ENCODE measurements at regions not wholly inside any gene's neighbourhood (a gene's known extent, or its start where the extent isn't known, plus 50 kb on each side); places are given as distances from the start of the nearest gene placed in this dataset.

GRCh38 chr21:35619184-35619583 lies 441.1 kb downstream of the SETD4 start (continued):
- TF ChIP-seq, protein P1, sequence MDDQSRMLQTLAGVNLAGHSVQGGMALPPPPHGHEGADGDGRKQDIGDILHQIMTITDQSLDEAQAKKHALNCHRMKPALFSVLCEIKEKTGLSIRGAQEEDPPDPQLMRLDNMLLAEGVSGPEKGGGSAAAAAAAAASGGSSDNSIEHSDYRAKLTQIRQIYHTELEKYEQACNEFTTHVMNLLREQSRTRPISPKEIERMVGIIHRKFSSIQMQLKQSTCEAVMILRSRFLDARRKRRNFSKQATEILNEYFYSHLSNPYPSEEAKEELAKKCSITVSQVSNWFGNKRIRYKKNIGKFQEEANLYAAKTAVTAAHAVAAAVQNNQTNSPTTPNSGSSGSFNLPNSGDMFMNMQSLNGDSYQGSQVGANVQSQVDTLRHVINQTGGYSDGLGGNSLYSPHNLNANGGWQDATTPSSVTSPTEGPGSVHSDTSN (IDR thresholded peaks at IDR 0.05), result peak; percentile 85
- TF ChIP-seq EZH2phosphoT487 (IDR thresholded peaks at IDR 0.05; ENCODE audit: borderline replicate concordance, low read depth), result no peak
- TF ChIP-seq NFIC (IDR thresholded peaks at IDR 0.05; ENCODE audit: borderline replicate concordance), result peak; percentile 38
- no peak for TF ChIP-seq FOXJ3 (CRISPR knock-in tag; IDR thresholded peaks at IDR 0.05)
- no peak for TF ChIP-seq MXI1 (IDR thresholded peaks at IDR 0.05; ENCODE audit: low read depth, low read length)
- TF ChIP-seq TCF12 (IDR thresholded peaks at IDR 0.05), result peak; percentile 78
- TF ChIP-seq FOSL2 (IDR thresholded peaks at IDR 0.05; ENCODE audit: borderline replicate concordance, low read depth), result peak; percentile 80; the same call in 1 of the 2 replicates
- no peak for TF ChIP-seq RCOR1 (IDR thresholded peaks at IDR 0.05; ENCODE audit: low read length)
- peak; percentile 72 for TF ChIP-seq JUND (IDR thresholded peaks at IDR 0.05)

DNA sequence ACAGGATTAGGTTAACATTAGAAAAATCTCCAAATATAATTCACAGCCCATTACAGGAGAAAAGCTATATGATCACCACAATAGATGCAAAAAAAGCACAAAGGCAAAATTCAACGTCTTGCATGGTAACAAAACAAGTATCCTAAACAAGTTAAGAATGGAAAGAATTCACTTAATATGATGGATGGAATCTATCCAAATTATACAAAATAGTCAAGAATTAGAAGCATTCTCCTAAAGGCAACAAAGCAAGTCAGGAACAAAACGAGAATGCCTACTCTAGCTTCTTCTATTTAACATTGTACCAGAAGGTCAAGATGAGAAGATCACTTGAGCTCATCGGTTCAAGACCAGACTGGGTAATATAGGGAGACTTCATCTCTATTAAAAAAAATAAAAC lies 442.8 kb downstream of the SETD4 start:
- Histone ChIP-seq H3K27ac (ENCODE audit: low read depth in 2 of 2, low read length in 1 of 2) (no peak overlapping the region), H3K9ac (no peak overlapping the region), H4K20me1 (ENCODE audit: insufficient read depth) (no peaks in the 10 kb centered on the region), H3K9me2 (no peaks in the 10 kb centered on the region), H3K79me2 (ENCODE audit: insufficient read depth) (no peaks in the 10 kb centered on the region), H3K36me3 (replicated peaks in 1 of 2; ENCODE audit: control insufficient read depth in 1 of 2, insufficient read depth in 2 of 2, low read length in 1 of 2) (no peaks in the 10 kb centered on the region), H3K4me2 (no peak overlapping the region), H3K9me3 (peaks cover 10% of the 10 kb centered on the region; the same call in 1 of the 2 replicates), H3K4me3 (ENCODE audit: low read depth in 2 of 2, low read length in 1 of 2) (no peak overlapping the region), H2AFZ (ENCODE audit: low read depth) (no peak overlapping the region), H3F3A (replicated peaks; ENCODE audit: insufficient read depth) (peaks cover 17% of the 10 kb centered on the region), H3K4me1 (ENCODE audit: control insufficient read depth in 1 of 2, insufficient read depth in 2 of 2, low read depth in 1 of 2, low read length in 1 of 2) (peaks cover 0 to 3% of the 10 kb centered on the region in 2 experiments; a peak in 1 of 4 replicates), H3K27me3 (ENCODE audit: insufficient read depth) (no peaks in the 10 kb centered on the region)
- no peak for DNase-seq
- ChIA-PET CTCF (interaction anchor here (1.1 kb wide), 1 partner anchor 728 kb away, joined by 3 read pairs; no protein-coding TSS in a partner anchor), POLR2A (no interaction called here)
- WGBS (ENCODE audit: low lambda C conversion rate), result 28% methylated on average over 3 of the region's 3 CpGs
- no peak for TF ChIP-seq FOXM1 (IDR thresholded peaks at IDR 0.05; ENCODE audit: low read depth)
- TF ChIP-seq, protein P2, sequence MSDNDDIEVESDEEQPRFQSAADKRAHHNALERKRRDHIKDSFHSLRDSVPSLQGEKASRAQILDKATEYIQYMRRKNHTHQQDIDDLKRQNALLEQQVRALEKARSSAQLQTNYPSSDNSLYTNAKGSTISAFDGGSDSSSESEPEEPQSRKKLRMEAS (IDR thresholded peaks at IDR 0.05; ENCODE audit: low read depth), result no peak
- no peak for TF ChIP-seq GABPA (IDR thresholded peaks at IDR 0.05; ENCODE audit: low read depth)

- H3K9ac ChIP-seq, result 0 out of 2 replicates have a peak overlapping the region, but pooled peaks have one; percentile 2
- H3K27me3 ChIP-seq (ENCODE audit: insufficient read depth), result no peaks in the 10 kb centered on the region
- 0 out of 2 replicates have a peak overlapping the region, but pooled peaks have one; percentile 0 for H2AFZ ChIP-seq (ENCODE audit: low read depth)
- H3K36me3 ChIP-seq (replicated peaks in 1 of 2; ENCODE audit: control insufficient read depth in 1 of 2, insufficient read depth in 2 of 2, low read length in 1 of 2), result no peaks in the 10 kb centered on the region
- peaks cover 0 to 3% of the 10 kb centered on the region in 2 experiments; a peak in 1 of 4 replicates for H3K4me1 ChIP-seq (ENCODE audit: control insufficient read depth in 1 of 2, insufficient read depth in 2 of 2, low read depth in 1 of 2, low read length in 1 of 2)
- peak overlapping the region in 1 of 2 experiments; percentile 55; a peak in 2 of 4 replicates for H3K27ac ChIP-seq (ENCODE audit: low read depth in 2 of 2, low read length in 1 of 2)
- H3K4me3 ChIP-seq (ENCODE audit: low read depth in 2 of 2, low read length in 1 of 2), result no peak overlapping the region
- TF ChIP-seq ELF1 (IDR thresholded peaks at IDR 0.05) (no peak), TAF1 (IDR thresholded peaks at IDR 0.05; ENCODE audit: borderline replicate concordance, low read depth, low read length) (no peak), SIN3A (IDR thresholded peaks at IDR 0.05; ENCODE audit: borderline replicate concordance, low read depth, low read length) (no peak), SMC3 (IDR thresholded peaks at IDR 0.05; ENCODE audit: low read depth, low read length) (peak; percentile 56), CTCF (IDR thresholded peaks at IDR 0.05) (peak; percentile 68), USF2 (IDR thresholded peaks at IDR 0.05; ENCODE audit: borderline replicate concordance, low read depth, low read length) (no peak), RAD21 (IDR thresholded peaks at IDR 0.05; ENCODE audit: low read length) (peak; percentile 63), RXRA (IDR thresholded peaks at IDR 0.05; ENCODE audit: borderline replicate concordance, low read depth) (no peak)
- H3K9me3 ChIP-seq, result peaks cover 3% of the 10 kb centered on the region; the same call in 1 of the 2 replicates
- H3F3A ChIP-seq (replicated peaks; ENCODE audit: insufficient read depth), result peaks cover 17% of the 10 kb centered on the region
- no peaks in the 10 kb centered on the region for H4K20me1 ChIP-seq (ENCODE audit: insufficient read depth)
- no peak for DNase-seq
- POLR2A ChIA-PET, result no interaction called here
- peak overlapping the region; percentile 38; the same call in 1 of the 2 replicates for H3K4me2 ChIP-seq
- no peaks in the 10 kb centered on the region for H3K9me2 ChIP-seq
- no peaks in the 10 kb centered on the region for H3K79me2 ChIP-seq (ENCODE audit: insufficient read depth)
- CTCF ChIA-PET, result interaction anchor here (0.7 to 1.6 kb wide), 4 partner anchors 8 to 925 kb away, joined by 3 to 5 read pairs (median 3); no protein-coding TSS in a partner anchor
- WGBS (ENCODE audit: low lambda C conversion rate), result 19% methylated on average over 4 of the region's 4 CpGs
Measured at GRCh38 chr21:35616090-35616489, 444.2 kb downstream of the SETD4 start.

Data from SK-N-SH (cell line).